GM10248 (cell line): ENCODE measurements at regions not wholly inside any gene's neighbourhood (a gene's known extent, or its start where the extent isn't known, plus 50 kb on each side); places are given as distances from the start of the nearest gene placed in this dataset.
"Not testable (repeated sequence)": the region's sequence is repeated elsewhere in the genome, so short reads cannot be mapped to it uniquely, and the experiment has no call there.

Experiments used
- CTCF ChIA-PET: fragments of 300-600 bp; sonication (Branson Sonifier 250); formaldehyde crosslinking; extraction: SDS; loops from one replicate; lab custom pipeline; 2021; ENCODE audit warnings: antibody characterized with exemption; lab: Yijun Ruan, JAX
- POLR2A ChIA-PET: fragments of 350-650 bp; sonication (Branson Sonifier 250); formaldehyde crosslinking; extraction: SDS; loops from one replicate; lab custom pipeline; 2020; ENCODE audit warnings: antibody characterized with exemption; lab: Yijun Ruan, JAX
- DNase-seq: peaks from one replicate; pipeline ENCODE4 v3.0.0; 2012; ENCODE audit errors: extremely low spot score
- TF ChIP-seq, protein P1 (sequence below): IDR thresholded peaks from 2 replicates; pipeline ENCODE4 v1.5.1; 2012; ENCODE audit warnings: mild to moderate bottlenecking, low read depth; ENCODE audit errors: extremely low read depth, missing control alignments, control extremely low read depth

GRCh38 chr11:123323568-123323967, 106.5 kb upstream of the GRAMD1B start:
- TF ChIP-seq, protein P1, sequence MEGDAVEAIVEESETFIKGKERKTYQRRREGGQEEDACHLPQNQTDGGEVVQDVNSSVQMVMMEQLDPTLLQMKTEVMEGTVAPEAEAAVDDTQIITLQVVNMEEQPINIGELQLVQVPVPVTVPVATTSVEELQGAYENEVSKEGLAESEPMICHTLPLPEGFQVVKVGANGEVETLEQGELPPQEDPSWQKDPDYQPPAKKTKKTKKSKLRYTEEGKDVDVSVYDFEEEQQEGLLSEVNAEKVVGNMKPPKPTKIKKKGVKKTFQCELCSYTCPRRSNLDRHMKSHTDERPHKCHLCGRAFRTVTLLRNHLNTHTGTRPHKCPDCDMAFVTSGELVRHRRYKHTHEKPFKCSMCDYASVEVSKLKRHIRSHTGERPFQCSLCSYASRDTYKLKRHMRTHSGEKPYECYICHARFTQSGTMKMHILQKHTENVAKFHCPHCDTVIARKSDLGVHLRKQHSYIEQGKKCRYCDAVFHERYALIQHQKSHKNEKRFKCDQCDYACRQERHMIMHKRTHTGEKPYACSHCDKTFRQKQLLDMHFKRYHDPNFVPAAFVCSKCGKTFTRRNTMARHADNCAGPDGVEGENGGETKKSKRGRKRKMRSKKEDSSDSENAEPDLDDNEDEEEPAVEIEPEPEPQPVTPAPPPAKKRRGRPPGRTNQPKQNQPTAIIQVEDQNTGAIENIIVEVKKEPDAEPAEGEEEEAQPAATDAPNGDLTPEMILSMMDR, result no peak
- POLR2A ChIA-PET, result no interaction called here

GRCh38 chr11:123321636-123322035, 108.4 kb upstream of the GRAMD1B start:
- POLR2A ChIA-PET, result no interaction called here
- no peak for DNase-seq
- TF ChIP-seq, protein P1, result no peak
- CTCF ChIA-PET, result interaction anchor here (0.8 to 1.8 kb wide), 4 partner anchors 14 to 20 kb away, joined by 3 to 4 read pairs (median 4); no protein-coding TSS in a partner anchor

More at GRCh38 chr11:123323568-123323967, 106.5 kb upstream of the GRAMD1B start:
- DNase-seq, result no peak
- CTCF ChIA-PET, result no interaction called here

DNA sequence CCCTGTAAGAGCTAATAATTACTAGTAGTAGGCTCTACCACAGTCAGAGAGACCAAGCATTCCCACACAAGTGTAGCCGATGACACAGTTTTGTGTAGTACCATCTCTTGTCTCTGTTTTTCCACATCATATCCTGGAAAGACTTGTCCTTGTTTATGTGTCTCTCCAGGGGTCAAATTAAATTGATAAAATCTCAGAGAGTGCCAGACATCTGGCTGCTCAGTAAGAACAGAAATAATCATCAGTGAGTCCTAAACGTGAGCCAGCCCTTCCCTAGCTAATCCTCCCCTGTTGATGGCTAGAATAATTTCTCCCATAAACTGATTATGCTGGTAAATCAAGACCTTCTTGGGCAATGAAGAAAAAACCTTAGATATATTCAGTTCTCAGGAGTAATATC, 111.4 kb upstream of the GRAMD1B start:
- DNase-seq, result no peak
- TF ChIP-seq, protein P1, result no peak
- CTCF ChIA-PET, result interaction anchor here (1.1 to 4.8 kb wide), 5 partner anchors 8 to 89 kb away, joined by 3 to 20 read pairs (median 5); no protein-coding TSS in a partner anchor
- POLR2A ChIA-PET, result no interaction called here

DNA sequence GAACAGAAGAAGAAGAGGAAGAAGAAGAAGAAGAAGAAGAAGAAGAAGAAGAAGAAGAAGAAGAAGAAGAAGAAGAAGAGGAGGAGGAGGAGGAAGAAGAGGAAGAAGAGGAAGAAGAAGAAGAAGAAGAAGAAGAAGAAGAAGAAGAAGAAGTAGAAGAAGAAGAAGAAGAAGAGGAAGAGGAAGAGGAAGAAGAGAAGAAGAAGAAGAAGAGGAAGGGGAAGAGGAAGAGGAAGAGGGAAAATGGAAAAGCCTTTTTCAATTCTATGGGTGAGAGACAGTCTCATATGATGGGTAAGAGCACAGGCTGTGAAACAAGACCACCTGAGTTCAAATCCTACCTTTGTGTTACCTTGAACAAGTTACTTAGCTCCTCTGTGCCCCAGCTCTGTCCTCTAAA, 111.9 kb upstream of the GRAMD1B start:
- CTCF ChIA-PET, result interaction anchor here (1.1 to 4.8 kb wide), 6 partner anchors 8 to 89 kb away, joined by 3 to 20 read pairs (median 4); no protein-coding TSS in a partner anchor
- DNase-seq, POLR2A ChIA-PET: not testable (repeated sequence)

DNA sequence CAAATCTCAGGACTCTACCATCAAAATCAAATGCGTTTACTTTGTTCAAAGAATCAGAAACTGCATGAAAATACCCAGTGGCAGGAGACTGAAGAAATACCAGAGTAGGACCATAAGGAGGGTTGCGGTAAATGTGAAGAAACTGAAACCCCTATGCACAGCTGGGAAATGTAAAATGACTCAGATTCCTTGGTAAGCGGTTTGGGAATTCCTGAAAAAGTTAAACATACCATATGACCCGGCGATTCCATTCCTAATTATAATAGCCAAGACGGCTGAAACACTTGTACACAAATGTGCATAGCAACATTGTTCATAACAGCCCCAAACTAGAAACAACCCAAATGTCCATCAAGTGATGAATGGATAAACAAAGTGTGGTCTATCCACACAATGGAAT, 114.1 kb upstream of the GRAMD1B start:
- ChIA-PET CTCF (interaction anchor here (0.7 to 4.8 kb wide), 5 partner anchors 8 to 163 kb away, joined by 3 to 17 read pairs (median 3); no protein-coding TSS in a partner anchor), POLR2A (no interaction called here)
- DNase-seq, result no peak
- TF ChIP-seq, protein P1, result no peak

DNA sequence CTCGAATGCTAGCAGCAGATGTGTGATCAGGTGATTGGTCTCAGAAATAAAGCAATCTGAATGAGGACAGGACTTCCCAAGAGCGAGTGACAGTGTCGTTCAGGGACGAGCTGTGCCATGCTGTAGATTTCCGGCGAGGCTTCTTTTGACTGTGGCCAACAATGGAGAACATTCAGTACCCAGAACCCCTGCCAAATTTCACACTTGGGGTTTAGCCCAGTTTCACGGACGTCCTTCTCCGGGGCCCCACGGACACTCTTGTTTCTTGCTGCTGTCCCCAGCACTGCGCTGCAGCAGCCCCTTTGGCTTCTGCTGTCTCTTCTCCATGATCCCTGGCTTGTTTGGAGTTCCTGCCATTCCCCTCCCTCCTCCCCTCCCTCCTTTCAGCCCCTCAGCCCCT, 115.1 kb upstream of the GRAMD1B start:
- ChIA-PET POLR2A (no interaction called here), CTCF (interaction anchor here (1.2 to 1.9 kb wide), 3 partner anchors 14 to 164 kb away, joined by 3 to 6 read pairs (median 4); no protein-coding TSS in a partner anchor)

GRCh38 chr11:123313262-123313661, 116.8 kb upstream of the GRAMD1B start:
- no peak for DNase-seq
- TF ChIP-seq, protein P1, result no peak
- CTCF ChIA-PET, result interaction anchor here (1.2 to 2.5 kb wide), 3 partner anchors 9 to 166 kb away, joined by 4 to 11 read pairs (median 4); no protein-coding TSS in a partner anchor
- POLR2A ChIA-PET, result no interaction called here

More for the DNA sequence above, 115.1 kb upstream of the GRAMD1B start:
- no peak for DNase-seq
- TF ChIP-seq, protein P1, result no peak
